MCF 10A (cell line): ENCODE measurements at regions not wholly inside any gene's neighbourhood (a gene's known extent, or its start where the extent isn't known, plus 50 kb on each side); places are given as distances from the start of the nearest gene placed in this dataset.

Experiments used
- BruUV-seq: library from RNA; stranded (reverse); fragments of 400-500 nt; replicated peaks from 2 replicates; lab custom pipeline; 2021; lab: Mats Ljungman, UMichigan
- CTCF ChIA-PET: fragments of 300-600 bp; sonication (Branson Sonifier 250); formaldehyde crosslinking; extraction: SDS; loops from one replicate; lab custom pipeline; 2021; ENCODE audit warnings: antibody characterized with exemption, inconsistent platforms; lab: Yijun Ruan, JAX
- POLR2A ChIA-PET: fragments of 300-600, 350-650 bp; sonication (Branson Sonifier 250); formaldehyde crosslinking; extraction: SDS; loops from one replicate; lab custom pipeline; 2020; ENCODE audit warnings: antibody characterized with exemption, inconsistent platforms; lab: Yijun Ruan, JAX
- DNase-seq: peaks from one replicate; pipeline ENCODE4 v3.0.0-alpha.2; 2018; ENCODE audit not compliant: unreplicated experiment
- H3K27ac Mint-ChIP-seq: one replicate; pipeline ENCODE4 v1.8.0; 2022; ENCODE audit warnings: mild to moderate bottlenecking, low read depth, mixed read lengths; ENCODE audit not compliant: unreplicated experiment
- H3K27me3 Mint-ChIP-seq: one replicate; pipeline ENCODE4 v1.8.0; 2022; ENCODE audit warnings: mixed read lengths; ENCODE audit not compliant: insufficient read depth, unreplicated experiment
- H3K36me3 Mint-ChIP-seq: one replicate; pipeline ENCODE4 v1.8.0; 2022; ENCODE audit warnings: mild to moderate bottlenecking, moderate library complexity, mixed read lengths; ENCODE audit not compliant: insufficient read depth, unreplicated experiment
- H3K4me1 Mint-ChIP-seq: one replicate; pipeline ENCODE4 v1.8.0; 2022; ENCODE audit warnings: mixed read lengths; ENCODE audit not compliant: insufficient read depth, unreplicated experiment
- H3K4me3 Mint-ChIP-seq: one replicate; pipeline ENCODE4 v1.8.0; 2022; ENCODE audit warnings: mild to moderate bottlenecking, moderate library complexity, mixed read lengths; ENCODE audit not compliant: unreplicated experiment
- H3K9me3 Mint-ChIP-seq: one replicate; pipeline ENCODE4 v1.8.0; 2022; ENCODE audit warnings: mixed read lengths; ENCODE audit not compliant: unreplicated experiment
- CTCF ChIP-seq: fragments of 200-600 bp; IDR thresholded peaks from one replicate; pipeline ENCODE4 v1.8.0; 2022; ENCODE audit warnings: antibody characterized with exemption, mild to moderate bottlenecking; ENCODE audit not compliant: unreplicated experiment
- intact Hi-C: fragments of 100-400 bp; cut with micrococcal nuclease; formaldehyde crosslinking; loops from 2 replicates; pipeline ENCODE4 v1.14.1; 2022

GRCh38 chr7:109757713-109758112 lies 1188.0 kb downstream of the DNAJB9 start:
- TF ChIP-seq CTCF = no peak
- ChIA-PET POLR2A (no interaction called here), CTCF (no interaction called here)
- no TSS peak for BruUV-seq
- intact Hi-C loops = no loop called here
- no peak overlapping the region for H3K27ac Mint-ChIP-seq
- H3K4me1 Mint-ChIP-seq = no peaks in the 10 kb centered on the region
- no peaks in the 10 kb centered on the region for H3K27me3 Mint-ChIP-seq
- DNase-seq = no peak
- H3K4me3 Mint-ChIP-seq = no peak overlapping the region
- H3K9me3 Mint-ChIP-seq = no peaks in the 10 kb centered on the region
- H3K36me3 Mint-ChIP-seq = no peaks in the 10 kb centered on the region

GRCh38 chr7:109763611-109764010 lies 1193.9 kb downstream of the DNAJB9 start:
- intact Hi-C loops = no loop called here
- Mint-ChIP-seq H3K27ac (no peak overlapping the region), H3K27me3 (peaks cover 10% of the 10 kb centered on the region), H3K9me3 (no peaks in the 10 kb centered on the region), H3K4me1 (no peaks in the 10 kb centered on the region), H3K36me3 (no peaks in the 10 kb centered on the region), H3K4me3 (no peak overlapping the region)
- no TSS peak for BruUV-seq
- DNase-seq = peak; percentile 66
- TF ChIP-seq CTCF = no peak
- POLR2A ChIA-PET = no interaction called here
- CTCF ChIA-PET = no interaction called here

- CTCF ChIA-PET = interaction anchor here (0.6 kb wide), 1 partner anchor 110 kb away, joined by 4 read pairs; no protein-coding TSS in a partner anchor
- no TSS peak for BruUV-seq
Observed at GRCh38 chr7:109772161-109772560, 1202.5 kb downstream of the DNAJB9 start.

GRCh38 chr7:109782806-109783205 lies 1213.1 kb downstream of the DNAJB9 start:
- CTCF ChIA-PET = no interaction called here
- no peak overlapping the region for H3K27ac Mint-ChIP-seq

More at GRCh38 chr7:109772161-109772560, 1202.5 kb downstream of the DNAJB9 start:
- intact Hi-C loops = no loop called here
- no peak overlapping the region for H3K4me3 Mint-ChIP-seq
- no peaks in the 10 kb centered on the region for H3K36me3 Mint-ChIP-seq
- peaks cover 18% of the 10 kb centered on the region for H3K27me3 Mint-ChIP-seq
- no peak overlapping the region for H3K27ac Mint-ChIP-seq
- H3K9me3 Mint-ChIP-seq = no peaks in the 10 kb centered on the region
- no peak for DNase-seq
- TF ChIP-seq CTCF = no peak
- POLR2A ChIA-PET = no interaction called here
- H3K4me1 Mint-ChIP-seq = no peaks in the 10 kb centered on the region

More at GRCh38 chr7:109782806-109783205, 1213.1 kb downstream of the DNAJB9 start:
- no peaks in the 10 kb centered on the region for H3K9me3 Mint-ChIP-seq
- peaks cover 12% of the 10 kb centered on the region for H3K27me3 Mint-ChIP-seq
- intact Hi-C loops = no loop called here
- TF ChIP-seq CTCF = no peak
- H3K4me3 Mint-ChIP-seq = no peak overlapping the region
- BruUV-seq = no TSS peak
- no peak for DNase-seq
- no peaks in the 10 kb centered on the region for H3K36me3 Mint-ChIP-seq
- no peaks in the 10 kb centered on the region for H3K4me1 Mint-ChIP-seq
- POLR2A ChIA-PET = no interaction called here
